IPS DF 6.9 (cell line): ENCODE measurements at regions not wholly inside any gene's neighbourhood (a gene's known extent, or its start where the extent isn't known, plus 50 kb on each side); places are given as distances from the start of the nearest gene placed in this dataset.

Experiments used
- DNase-seq: peaks from one replicate; pipeline ENCODE4 v3.0.0-alpha.2; 2013; ENCODE audit warnings: low read depth, low spot score
- H3K27ac ChIP-seq: one replicate; pipeline ENCODE4 v1.5.1; 2013; ENCODE audit warnings: low read length, control low read depth
- H3K27me3 ChIP-seq: 2 replicates; pipeline ENCODE4 v1.6.1; 2013; ENCODE audit warnings: mild to moderate bottlenecking, low read length; ENCODE audit not compliant: control insufficient read depth, insufficient read depth
- H3K36me3 ChIP-seq: 2 replicates; pipeline ENCODE4 v1.6.1; 2013; ENCODE audit warnings: low read length; ENCODE audit not compliant: control insufficient read depth, insufficient read depth
- H3K4me1 ChIP-seq: 2 replicates; pipeline ENCODE4 v1.6.1; 2013; ENCODE audit warnings: low read length; ENCODE audit not compliant: control insufficient read depth, insufficient read depth
- H3K4me3 ChIP-seq: 2 replicates; pipeline ENCODE4 v1.5.1; 2013; ENCODE audit warnings: mild to moderate bottlenecking, low read length
- H3K9me3 ChIP-seq: 2 replicates; pipeline ENCODE4 v1.6.1; 2013; ENCODE audit warnings: low read length, inconsistent platforms; ENCODE audit not compliant: control insufficient read depth, insufficient read depth
- WGBS: extraction: QIAGEN DNeasy Blood & Tissue Kit; methylation state at CpG from one replicate; pipeline ENCODE4 v1.1.7; 2013; ENCODE audit warnings: mixed read lengths, missing lambda C conversion rate; ENCODE audit not compliant: insufficient read length, insufficient coverage; 5-methylcytosine and 5-hydroxymethylcytosine counted together

GRCh38 chr1:164356511-164356910, 202.5 kb upstream of the PBX1 start:
- Histone ChIP-seq H3K4me3 (no peak overlapping the region), H3K4me1 (no peaks in the 10 kb centered on the region), H3K9me3 (no peaks in the 10 kb centered on the region), H3K27ac (no peak overlapping the region), H3K27me3 (no peaks in the 10 kb centered on the region), H3K36me3 (no peaks in the 10 kb centered on the region)
- 100% methylated on average over 1 of the region's 11 CpGs for WGBS
- no peak for DNase-seq

DNA sequence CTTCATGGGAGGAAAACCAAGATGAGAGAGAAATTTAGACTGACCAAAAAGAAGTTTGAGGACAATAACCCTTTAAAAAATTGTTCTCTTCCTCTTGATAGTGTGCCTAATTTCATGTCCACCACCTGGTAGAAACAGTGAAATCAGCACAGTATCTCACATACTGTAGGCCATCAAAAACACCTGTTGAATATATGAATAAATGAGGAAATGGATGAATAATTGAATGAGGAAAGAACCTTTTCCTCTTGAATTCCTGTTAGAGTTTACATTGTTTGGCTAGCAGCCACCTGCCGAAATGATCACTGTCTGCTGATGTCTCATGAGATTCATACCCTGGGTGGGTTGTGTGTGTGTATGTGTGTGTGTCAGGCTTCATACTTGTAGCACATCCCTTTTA, 198.7 kb upstream of the PBX1 start:
- no peaks in the 10 kb centered on the region for H3K27me3 ChIP-seq
- H3K4me1 ChIP-seq: no peaks in the 10 kb centered on the region
- H3K27ac ChIP-seq: no peak overlapping the region
- H3K4me3 ChIP-seq: no peak overlapping the region
- H3K9me3 ChIP-seq: no peaks in the 10 kb centered on the region
- no peaks in the 10 kb centered on the region for H3K36me3 ChIP-seq
- DNase-seq: no peak
- no CpG with 5 or more reads among the region's 1 CpG for WGBS

GRCh38 chr1:164361927-164362326, 197.1 kb upstream of the PBX1 start:
- no peak overlapping the region for H3K27ac ChIP-seq
- H3K9me3 ChIP-seq: no peaks in the 10 kb centered on the region
- no peak overlapping the region for H3K4me3 ChIP-seq
- no peaks in the 10 kb centered on the region for H3K4me1 ChIP-seq
- H3K36me3 ChIP-seq: no peaks in the 10 kb centered on the region
- H3K27me3 ChIP-seq: no peaks in the 10 kb centered on the region
- no peak for DNase-seq
- no CpG with 5 or more reads among the region's 2 CpGs for WGBS

GRCh38 chr1:164363980-164364379, 195.0 kb upstream of the PBX1 start:
- no CpG with 5 or more reads among the region's 1 CpG for WGBS
- no peak overlapping the region for H3K4me3 ChIP-seq
- DNase-seq: no peak
- H3K27ac ChIP-seq: no peak overlapping the region
- H3K4me1 ChIP-seq: no peaks in the 10 kb centered on the region
- no peaks in the 10 kb centered on the region for H3K27me3 ChIP-seq
- H3K36me3 ChIP-seq: no peaks in the 10 kb centered on the region
- H3K9me3 ChIP-seq: no peaks in the 10 kb centered on the region

DNA sequence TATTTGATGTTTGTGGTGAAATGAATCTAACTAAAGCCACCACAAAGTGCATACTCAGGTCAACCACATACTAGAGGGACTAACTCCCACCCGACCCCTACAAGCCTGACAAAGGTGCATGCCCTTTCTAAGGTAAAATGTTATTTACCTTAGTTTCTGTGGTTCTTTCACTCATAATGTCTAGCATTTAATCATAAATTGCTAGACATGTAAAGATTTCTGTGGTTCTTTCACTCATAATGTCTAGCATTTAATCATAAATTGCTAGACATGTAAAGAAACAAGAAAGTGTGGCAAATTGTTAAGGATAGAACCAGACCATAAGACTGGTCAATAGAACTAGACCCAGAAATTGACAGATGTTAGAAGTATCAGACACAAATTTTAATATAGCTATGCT, 193.0 kb upstream of the PBX1 start:
- Histone ChIP-seq H3K4me3 (no peak overlapping the region), H3K9me3 (no peaks in the 10 kb centered on the region), H3K27me3 (no peaks in the 10 kb centered on the region), H3K36me3 (no peaks in the 10 kb centered on the region), H3K4me1 (no peaks in the 10 kb centered on the region), H3K27ac (no peak overlapping the region)
- DNase-seq: no peak
- WGBS: no CpG with 5 or more reads among the region's 1 CpG

GRCh38 chr1:164369698-164370365, 189.2 kb upstream of the PBX1 start:
- Histone ChIP-seq H3K4me3 (no peak overlapping the region), H3K27ac (no peak overlapping the region), H3K9me3 (no peaks in the 10 kb centered on the region), H3K4me1 (no peaks in the 10 kb centered on the region), H3K27me3 (no peaks in the 10 kb centered on the region), H3K36me3 (no peaks in the 10 kb centered on the region)
- no peak for DNase-seq
- no CpG with 5 or more reads among the region's 4 CpGs for WGBS

DNA sequence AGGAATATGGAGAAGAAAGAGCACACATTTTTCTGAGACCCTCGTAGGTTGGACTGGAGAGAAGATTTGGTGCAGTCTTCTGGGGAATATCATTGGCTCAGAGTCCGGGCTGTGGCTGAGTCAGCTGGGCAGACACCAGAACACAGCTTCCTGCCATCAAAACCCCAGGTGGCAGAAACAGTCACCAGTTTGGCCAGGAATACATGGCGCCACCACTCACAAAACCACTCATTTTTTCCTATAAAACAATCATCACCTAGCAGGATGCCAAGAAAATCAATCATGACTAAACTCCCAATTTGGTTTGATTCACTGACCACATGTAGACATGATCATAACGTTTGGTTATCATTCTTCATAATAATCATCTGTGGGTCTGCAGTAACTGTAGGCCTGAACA, 178.1 kb upstream of the PBX1 start:
- H3K27ac ChIP-seq: no peak overlapping the region
- no peaks in the 10 kb centered on the region for H3K4me1 ChIP-seq
- H3K9me3 ChIP-seq: no peaks in the 10 kb centered on the region
- DNase-seq: no peak
- H3K36me3 ChIP-seq: no peaks in the 10 kb centered on the region
- no peaks in the 10 kb centered on the region for H3K27me3 ChIP-seq
- H3K4me3 ChIP-seq: no peak overlapping the region
- WGBS: no CpG with 5 or more reads among the region's 4 CpGs

- no peak for DNase-seq
- WGBS: no CpG with 5 or more reads among the region's 8 CpGs
- Histone ChIP-seq H3K36me3 (no peaks in the 10 kb centered on the region), H3K27me3 (no peaks in the 10 kb centered on the region), H3K4me3 (no peak overlapping the region), H3K9me3 (no peaks in the 10 kb centered on the region), H3K4me1 (no peaks in the 10 kb centered on the region), H3K27ac (no peak overlapping the region)
These were observed 176.6 kb upstream of the PBX1 start for GRCh38 chr1:164382384-164382783.

GRCh38 chr1:164384262-164384661, 174.7 kb upstream of the PBX1 start:
- no peaks in the 10 kb centered on the region for H3K4me1 ChIP-seq
- H3K4me3 ChIP-seq: no peak overlapping the region
- WGBS: no CpG with 5 or more reads among the region's 3 CpGs

GRCh38 chr1:164417016-164417704, 141.8 kb upstream of the PBX1 start:
- no CpG with 5 or more reads among the region's 2 CpGs for WGBS
- no peak for DNase-seq
- H3K36me3 ChIP-seq: no peaks in the 10 kb centered on the region
- no peak overlapping the region for H3K27ac ChIP-seq
- H3K4me1 ChIP-seq: no peaks in the 10 kb centered on the region; the same call in 1 of the 2 replicates
- H3K9me3 ChIP-seq: no peaks in the 10 kb centered on the region
- no peak overlapping the region for H3K4me3 ChIP-seq
- H3K27me3 ChIP-seq: no peaks in the 10 kb centered on the region

More at GRCh38 chr1:164384262-164384661, 174.7 kb upstream of the PBX1 start:
- Histone ChIP-seq H3K27ac (no peak overlapping the region), H3K9me3 (no peaks in the 10 kb centered on the region), H3K27me3 (no peaks in the 10 kb centered on the region), H3K36me3 (no peaks in the 10 kb centered on the region)
- no peak for DNase-seq

DNA sequence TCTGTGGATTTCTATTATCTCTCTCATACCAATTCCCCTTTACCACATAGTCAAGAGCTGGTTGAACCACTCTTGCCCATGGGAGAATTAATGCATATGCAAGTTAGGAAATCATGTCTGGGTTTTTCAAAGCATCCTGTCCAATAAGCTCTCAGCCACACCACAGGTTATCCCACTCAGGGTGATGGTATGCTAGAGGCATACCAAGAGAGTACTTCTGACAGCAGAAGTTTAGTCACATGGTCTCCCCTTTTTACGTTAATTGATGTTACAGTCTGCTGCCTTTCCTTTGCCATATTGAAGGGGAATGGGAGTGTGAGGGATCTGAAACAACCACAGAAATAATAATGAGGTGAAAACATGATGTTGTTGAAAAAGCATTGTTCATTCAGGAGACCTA, 135.8 kb upstream of the PBX1 start:
- H3K4me3 ChIP-seq: no peak overlapping the region
- H3K27ac ChIP-seq: no peak overlapping the region
- H3K27me3 ChIP-seq: no peaks in the 10 kb centered on the region
- no peak for DNase-seq
- no CpG with 5 or more reads among the region's 1 CpG for WGBS
- H3K36me3 ChIP-seq: no peaks in the 10 kb centered on the region
- H3K4me1 ChIP-seq: 0 out of 2 replicates have a peak, but pooled peaks cover 2% of the 10 kb centered on the region
- no peaks in the 10 kb centered on the region for H3K9me3 ChIP-seq
